Gastrocnemius medialis (tissue), 4 donors: ENCODE measurements at regions not wholly inside any gene's neighbourhood (a gene's known extent, or its start where the extent isn't known, plus 50 kb on each side); places are given as distances from the start of the nearest gene placed in this dataset.

Source experiments
- ATAC-seq, 2 donors: fragments of 150-250 bp; one replicate each; pipeline ENCODE4 v1.9.1; 2016
- DNase-seq, 2 donors: peaks; one replicate each; pipeline ENCODE4 v3.0.0-alpha.2; 2019
- H3K27ac ChIP-seq, 4 donors: fragments of 200-600 bp; sonication (generic); 1 replicate in 1 of 4; 2 replicates in 3 of 4; pipeline ENCODE4 v1.5.1; 2016 to 2018; ENCODE audit warnings: mild to moderate bottlenecking in 2 of 4, moderate library complexity in 1 of 4
- H3K27me3 ChIP-seq, 3 donors: fragments of 200-600 bp; sonication (generic) in 2 of 3; 1 replicate in 1 of 3; 2 replicates in 2 of 3; pipeline versions ENCODE4 v1.5.1 to v1.6.0; 2016 to 2019; ENCODE audit warnings: mild to moderate bottlenecking in 1 of 3, moderate library complexity in 1 of 3
- H3K36me3 ChIP-seq, 2 donors: fragments of 200-600 bp; sonication (generic) in 1 of 2; one replicate each; pipeline ENCODE4 v1.5.1; 2017 to 2018
- H3K4me1 ChIP-seq, 2 donors: fragments of 200-600 bp; sonication (generic) in 1 of 2; one replicate each; pipeline ENCODE4 v1.5.1; 2016 to 2017; ENCODE audit warnings: mild to moderate bottlenecking in 2 of 2
- H3K4me3 ChIP-seq, 4 donors: fragments of 200-600 bp; sonication (generic) in 3 of 4; 1 replicate in 1 of 4; 2 replicates in 3 of 4; pipeline ENCODE4 v1.5.1; 2016 to 2019; ENCODE audit warnings: mild to moderate bottlenecking in 2 of 4
- H3K9me3 ChIP-seq, 3 donors: fragments of 200-600 bp; sonication (generic) in 2 of 3; 1 replicate in 1 of 3; 2 replicates in 2 of 3; pipeline ENCODE4 v1.5.1; 2016 to 2019
- POLR2A ChIP-seq, 2 donors: fragments of 450-650 bp; IDR thresholded peaks; one replicate each; pipeline ENCODE4 v1.6.1; 2017; ENCODE audit warnings: antibody characterized with exemption in 2 of 2, mild to moderate bottlenecking in 2 of 2, moderate library complexity in 2 of 2
- in situ Hi-C, 4 donors: fragments of 200-750 bp; cut with MboI; loops; one replicate each; pipeline versions ENCODE4 v1.15.0 to v1.8.0; 2017; ENCODE audit warnings: low sequenced_read_pairs in 4 of 4
- intact Hi-C: fragments of 100-400 bp; cut with DNase I; formaldehyde crosslinking; loops from one replicate; pipeline ENCODE4 v1.15.1; 2023; ENCODE audit warnings: low total_unique reads
- TF ChIP-seq, protein P1 (sequence below), 5 experiments: fragments of 450-650 bp in 3 of 5; fragments of 200-600 bp in 2 of 5; sonication (generic) in 2 of 5; IDR thresholded peaks in 4 of 5; conservative IDR thresholded peaks in 1 of 5; 1 replicate in 4 of 5; 2 replicates in 1 of 5; pipeline ENCODE4 v1.5.1; 2016 to 2019; ENCODE audit warnings: antibody characterized with exemption in 5 of 5, mild to moderate bottlenecking in 3 of 5, moderate library complexity in 3 of 5

DNA sequence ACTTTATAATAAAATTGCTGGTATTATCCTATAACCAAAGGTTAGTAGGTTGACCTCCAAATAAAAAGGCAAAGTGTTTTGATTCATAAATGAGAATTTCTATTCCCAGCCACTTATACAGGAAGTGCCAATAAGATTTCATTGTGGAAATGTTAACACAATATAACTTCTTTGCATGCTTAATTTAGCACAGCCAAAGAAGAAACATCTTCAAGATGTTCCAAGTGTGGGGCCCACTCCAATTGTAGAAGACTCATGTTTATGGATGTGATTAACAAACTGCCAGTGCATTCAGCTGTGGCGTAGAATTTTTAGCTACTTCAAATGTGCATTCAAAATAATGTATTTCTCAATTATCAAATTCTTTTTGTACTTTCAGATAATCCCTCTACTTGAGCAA is 402.3 kb downstream of the DEPDC1B start:
- intact Hi-C loops (no loop called here), in situ Hi-C loops (no loop called here)
- no peaks in the 10 kb centered on the region for H3K36me3 ChIP-seq
- no peaks in the 10 kb centered on the region for H3K27me3 ChIP-seq
- no peak overlapping the region for H3K27ac ChIP-seq
- no peak overlapping the region for H3K4me3 ChIP-seq
- TF ChIP-seq POLR2A (IDR thresholded peaks at IDR 0.05), result no peak
- TF ChIP-seq, protein P1, sequence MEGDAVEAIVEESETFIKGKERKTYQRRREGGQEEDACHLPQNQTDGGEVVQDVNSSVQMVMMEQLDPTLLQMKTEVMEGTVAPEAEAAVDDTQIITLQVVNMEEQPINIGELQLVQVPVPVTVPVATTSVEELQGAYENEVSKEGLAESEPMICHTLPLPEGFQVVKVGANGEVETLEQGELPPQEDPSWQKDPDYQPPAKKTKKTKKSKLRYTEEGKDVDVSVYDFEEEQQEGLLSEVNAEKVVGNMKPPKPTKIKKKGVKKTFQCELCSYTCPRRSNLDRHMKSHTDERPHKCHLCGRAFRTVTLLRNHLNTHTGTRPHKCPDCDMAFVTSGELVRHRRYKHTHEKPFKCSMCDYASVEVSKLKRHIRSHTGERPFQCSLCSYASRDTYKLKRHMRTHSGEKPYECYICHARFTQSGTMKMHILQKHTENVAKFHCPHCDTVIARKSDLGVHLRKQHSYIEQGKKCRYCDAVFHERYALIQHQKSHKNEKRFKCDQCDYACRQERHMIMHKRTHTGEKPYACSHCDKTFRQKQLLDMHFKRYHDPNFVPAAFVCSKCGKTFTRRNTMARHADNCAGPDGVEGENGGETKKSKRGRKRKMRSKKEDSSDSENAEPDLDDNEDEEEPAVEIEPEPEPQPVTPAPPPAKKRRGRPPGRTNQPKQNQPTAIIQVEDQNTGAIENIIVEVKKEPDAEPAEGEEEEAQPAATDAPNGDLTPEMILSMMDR (IDR thresholded peaks at IDR 0.05 in 4 of 5, conservative IDR thresholded peaks at IDR 0.05 in 1 of 5), result no peak
- ATAC-seq (no peak), DNase-seq (no peak)
- H3K9me3 ChIP-seq, result no peaks in the 10 kb centered on the region
- no peaks in the 10 kb centered on the region for H3K4me1 ChIP-seq

DNA sequence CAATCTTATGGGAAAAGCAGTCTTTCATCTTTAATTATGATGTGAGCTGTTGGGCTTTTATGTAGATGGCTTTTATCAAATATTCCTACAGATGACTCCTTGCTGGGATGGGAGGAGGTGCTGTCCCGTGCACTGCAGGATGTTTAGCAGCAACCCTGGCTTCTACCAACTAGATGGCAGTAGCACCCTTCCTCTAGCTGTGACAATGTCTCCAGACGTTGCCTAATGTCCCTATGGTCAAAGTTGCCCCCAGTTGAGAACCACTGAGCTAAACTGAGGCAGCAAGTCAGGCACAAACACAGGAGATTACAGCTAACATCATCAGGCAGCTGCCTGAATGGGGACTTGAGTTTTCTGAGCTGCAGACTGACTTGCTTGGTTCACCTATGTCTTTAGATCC is 401.9 kb upstream of the PDE4D start:
- no peaks in the 10 kb centered on the region for H3K4me1 ChIP-seq
- intact Hi-C loops, result no loop called here
- no peaks in the 10 kb centered on the region for H3K9me3 ChIP-seq
- in situ Hi-C loops, result no loop called here
- TF ChIP-seq, protein P1 (IDR thresholded peaks at IDR 0.05 in 4 of 5, conservative IDR thresholded peaks at IDR 0.05 in 1 of 5), result peak in 1 of 5 experiments; percentile 12
- TF ChIP-seq POLR2A (IDR thresholded peaks at IDR 0.05), result no peak
- H3K36me3 ChIP-seq, result no peaks in the 10 kb centered on the region
- H3K27me3 ChIP-seq, result no peaks in the 10 kb centered on the region
- H3K27ac ChIP-seq, result no peak overlapping the region
- ATAC-seq (no peak), DNase-seq (no peak)
- no peak overlapping the region for H3K4me3 ChIP-seq

DNA sequence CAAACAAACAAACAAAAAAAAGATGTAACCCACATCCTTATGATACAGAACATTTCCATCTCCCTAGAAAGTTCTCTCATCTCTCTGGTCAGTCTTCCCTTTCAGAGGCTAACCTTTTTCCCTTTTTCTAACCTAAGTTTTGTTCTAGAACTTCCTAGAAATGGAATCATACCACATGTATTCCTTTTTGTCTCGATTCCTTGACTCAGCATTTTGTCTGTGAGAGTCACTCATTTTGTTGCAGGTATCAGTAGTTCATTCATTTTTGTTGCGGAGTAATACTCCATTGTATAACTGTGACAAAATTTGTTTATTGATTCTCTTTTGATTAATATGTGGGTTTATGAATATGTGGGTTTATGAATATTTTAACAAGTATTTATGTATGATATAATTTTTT is 400.0 kb upstream of the PDE4D start:
- ATAC-seq, result no peak
- in situ Hi-C loops, result no loop called here
- no peaks in the 10 kb centered on the region for H3K36me3 ChIP-seq
- no peaks in the 10 kb centered on the region for H3K27me3 ChIP-seq
- no peak overlapping the region for H3K4me3 ChIP-seq
- no peaks in the 10 kb centered on the region for H3K9me3 ChIP-seq
- H3K4me1 ChIP-seq, result no peaks in the 10 kb centered on the region
- no peak overlapping the region for H3K27ac ChIP-seq
- TF ChIP-seq, protein P1 (IDR thresholded peaks at IDR 0.05 in 4 of 5, conservative IDR thresholded peaks at IDR 0.05 in 1 of 5), result no peak
- no peak for TF ChIP-seq POLR2A (IDR thresholded peaks at IDR 0.05)
- DNase-seq, result no peak
- intact Hi-C loops, result no loop called here

DNA sequence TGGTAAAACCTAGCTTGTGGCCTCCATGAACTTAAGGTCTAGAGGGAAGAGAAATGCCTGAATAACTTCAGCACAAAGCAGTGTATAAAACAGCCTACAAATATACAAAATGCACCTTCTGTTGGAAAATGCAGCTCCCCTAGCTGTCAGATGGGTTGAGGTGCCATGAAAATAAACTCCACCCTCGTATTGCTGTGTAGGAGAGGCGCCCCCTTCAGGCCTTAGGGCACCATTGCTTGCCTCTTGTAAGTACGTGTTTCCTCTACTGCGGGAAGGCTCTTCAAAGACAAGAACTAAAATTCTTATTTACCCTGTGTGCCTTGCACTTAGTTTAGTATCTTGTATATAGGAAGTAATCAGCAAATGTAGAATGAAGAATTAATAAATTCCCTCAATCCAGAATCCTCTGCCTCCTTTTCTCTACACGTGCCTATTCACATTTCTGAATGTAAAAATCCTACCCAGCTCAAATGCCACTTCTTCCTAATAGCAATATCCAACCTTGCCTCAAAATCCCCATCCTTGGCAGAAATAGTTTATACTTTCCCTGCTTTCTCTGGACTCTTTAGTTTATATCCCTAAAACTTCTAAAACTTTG is 393.7 kb upstream of the PDE4D start:
- no peaks in the 10 kb centered on the region for H3K27me3 ChIP-seq
- no peak overlapping the region for H3K4me3 ChIP-seq
- in situ Hi-C loops (no loop called here), intact Hi-C loops (no loop called here)
- DNase-seq (no peak), ATAC-seq (no peak)
- H3K27ac ChIP-seq, result no peak overlapping the region
- TF ChIP-seq, protein P1 (IDR thresholded peaks at IDR 0.05 in 4 of 5, conservative IDR thresholded peaks at IDR 0.05 in 1 of 5), result no peak
- no peak for TF ChIP-seq POLR2A (IDR thresholded peaks at IDR 0.05)
- H3K36me3 ChIP-seq, result no peaks in the 10 kb centered on the region
- no peaks in the 10 kb centered on the region for H3K4me1 ChIP-seq
- H3K9me3 ChIP-seq, result no peaks in the 10 kb centered on the region

DNA sequence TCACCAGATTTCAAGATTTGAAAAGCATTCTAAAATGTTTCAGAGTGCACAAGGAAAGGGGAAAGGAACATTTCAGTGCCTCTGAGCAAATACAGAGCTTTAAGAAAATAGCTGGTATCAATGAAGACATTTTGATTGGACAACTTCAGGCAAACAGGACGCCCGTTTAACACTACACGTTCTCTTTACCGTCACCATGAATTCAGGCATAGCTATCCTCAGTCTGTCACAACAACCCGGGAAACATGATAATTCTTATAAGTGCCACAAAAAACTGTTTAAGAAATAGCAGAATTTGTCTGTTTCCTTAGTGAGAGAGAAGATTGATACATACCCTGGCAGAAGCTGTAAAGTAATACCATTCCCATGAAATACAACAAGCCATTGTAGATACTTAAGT is 392.4 kb upstream of the PDE4D start:
- TF ChIP-seq, protein P1 (IDR thresholded peaks at IDR 0.05 in 4 of 5, conservative IDR thresholded peaks at IDR 0.05 in 1 of 5), result no peak
- TF ChIP-seq POLR2A (IDR thresholded peaks at IDR 0.05), result no peak
- ATAC-seq, result no peak
- Histone ChIP-seq H3K4me3 (no peak overlapping the region), H3K27me3 (no peaks in the 10 kb centered on the region), H3K9me3 (no peaks in the 10 kb centered on the region), H3K27ac (no peak overlapping the region), H3K4me1 (no peaks in the 10 kb centered on the region), H3K36me3 (no peaks in the 10 kb centered on the region)
- in situ Hi-C loops (no loop called here), intact Hi-C loops (no loop called here)
- no peak for DNase-seq
